Body of pancreas (tissue), 4 donors: ENCODE measurements at regions not wholly inside any gene's neighbourhood (a gene's known extent, or its start where the extent isn't known, plus 50 kb on each side); places are given as distances from the start of the nearest gene placed in this dataset.
"Not testable (repeated sequence)": the region's sequence is repeated elsewhere in the genome, so short reads cannot be mapped to it uniquely, and the experiment has no call there.

Experiments used
- ATAC-seq: fragments of 150-250 bp; one replicate; pipeline ENCODE4 v1.9.1; 2016
- DNase-seq, 4 donors: peaks; one replicate each; pipeline ENCODE4 v3.0.0-alpha.2; 2019
- H3K27ac ChIP-seq, 4 donors: fragments of 200-600 bp; sonication (generic); 1 replicate in 3 of 4; 2 replicates in 1 of 4; pipeline versions ENCODE4 v1.5.1 to v1.6.1; 2016 to 2019; ENCODE audit warnings: mild to moderate bottlenecking in 1 of 4, mixed read lengths in 1 of 4, moderate library complexity in 1 of 4
- H3K27me3 ChIP-seq, 2 donors: fragments of 200-600 bp; sonication (generic); one replicate each; pipeline ENCODE4 v1.6.0; 2016; ENCODE audit warnings: mild to moderate bottlenecking in 1 of 2
- H3K36me3 ChIP-seq, 2 donors: fragments of 200-600 bp; sonication (generic); replicated peaks in 1 of 2; 2 replicates each; pipeline ENCODE4 v1.5.1; 2016; ENCODE audit warnings: low read depth in 2 of 2; ENCODE audit not compliant: insufficient read depth in 1 of 2
- H3K4me1 ChIP-seq: fragments of 200-600 bp; sonication (generic); one replicate; pipeline ENCODE4 v1.6.0; 2016
- H3K4me3 ChIP-seq, 2 donors: fragments of 200-600 bp; sonication (generic); 1 replicate in 1 of 2; 2 replicates in 1 of 2; pipeline ENCODE4 v1.5.1; 2016 to 2019
- H3K9me3 ChIP-seq, 3 donors: fragments of 200-600 bp; sonication (generic); 1 replicate in 2 of 3; 2 replicates in 1 of 3; pipeline ENCODE4 v1.5.1; 2016
- CTCF ChIP-seq, 7 experiments: fragments of 450-650 bp in 4 of 7; fragments of 200-600 bp in 3 of 7; sonication (generic) in 3 of 7; IDR thresholded peaks; one replicate each; pipeline ENCODE4 v1.5.1; 2016 to 2019; ENCODE audit warnings: antibody characterized with exemption in 7 of 7
- POLR2A ChIP-seq, 3 donors: fragments of 450-650 bp; IDR thresholded peaks; one replicate each; pipeline ENCODE4 v1.6.1; 2016; ENCODE audit warnings: antibody characterized with exemption in 3 of 3, mild to moderate bottlenecking in 2 of 3
- WGBS, 2 donors: methylation state at CpG; one replicate each; pipeline ENCODE4 v1.1.5; 2017; 5-methylcytosine and 5-hydroxymethylcytosine counted together
- intact Hi-C: fragments of 100-400 bp; cut with DNase I; formaldehyde crosslinking; loops from one replicate; pipeline ENCODE4 v1.15.1; 2023

- no peaks in the 10 kb centered on the region for H3K9me3 ChIP-seq
- H3K4me3 ChIP-seq: no peak overlapping the region
- TF ChIP-seq CTCF (IDR thresholded peaks at IDR 0.05): no peak
- TF ChIP-seq POLR2A (IDR thresholded peaks at IDR 0.05): no peak
- no peaks in the 10 kb centered on the region for H3K36me3 ChIP-seq
- H3K4me1 ChIP-seq: peaks cover 8% of the 10 kb centered on the region
- H3K27ac ChIP-seq: no peak overlapping the region
- H3K27me3 ChIP-seq: no peaks in the 10 kb centered on the region
- DNase-seq (peak in 3 of 4 donors; percentile 22 to 44 (median 24)), ATAC-seq (peak; percentile 69)
- 7 to 18% methylated on average over 1 of the region's 1 CpG for WGBS, 2 donors
- intact Hi-C loops: no loop called here
Measured at GRCh38 chr14:35949920-35950513, 123.9 kb downstream of the BRMS1L start.

GRCh38 chr14:35947983-35948382 is 121.8 kb downstream of the BRMS1L start:
- WGBS, 2 donors: 77 to 85% methylated on average over 14 of the region's 14 CpGs
- H3K9me3 ChIP-seq, H3K4me3 ChIP-seq, DNase-seq, ATAC-seq, H3K4me1 ChIP-seq, intact Hi-C loops, H3K36me3 ChIP-seq, H3K27ac ChIP-seq, H3K27me3 ChIP-seq: not testable (repeated sequence)

GRCh38 chr14:35944847-35945246 is 118.7 kb downstream of the BRMS1L start:
- WGBS, 2 donors: 54 to 62% methylated on average over 5 of the region's 5 CpGs
- Histone ChIP-seq H3K4me1 (peaks cover 3% of the 10 kb centered on the region), H3K9me3 (no peaks in the 10 kb centered on the region), H3K27ac (no peak overlapping the region), H3K4me3 (no peak overlapping the region), H3K27me3 (no peaks in the 10 kb centered on the region), H3K36me3 (no peaks in the 10 kb centered on the region)
- no peak for ATAC-seq
- DNase-seq: no peak
- TF ChIP-seq CTCF (IDR thresholded peaks at IDR 0.05) (no peak), POLR2A (IDR thresholded peaks at IDR 0.05) (no peak)
- intact Hi-C loops: no loop called here

- TF ChIP-seq CTCF (IDR thresholded peaks at IDR 0.05) (no peak), POLR2A (IDR thresholded peaks at IDR 0.05) (no peak)
- DNase-seq: no peak
- ATAC-seq: no peak
- no peak overlapping the region for H3K27ac ChIP-seq
- no peaks in the 10 kb centered on the region for H3K27me3 ChIP-seq
- H3K9me3 ChIP-seq: no peaks in the 10 kb centered on the region
- 47 to 48% methylated on average over 4 of the region's 4 CpGs for WGBS, 2 donors
- H3K4me1 ChIP-seq: no peaks in the 10 kb centered on the region
- H3K36me3 ChIP-seq: no peaks in the 10 kb centered on the region
- intact Hi-C loops: no loop called here
- H3K4me3 ChIP-seq: no peak overlapping the region
Measured at GRCh38 chr14:35940291-35940690, 114.2 kb downstream of the BRMS1L start.

- intact Hi-C loops: no loop called here
- ATAC-seq (no peak), DNase-seq (no peak)
- no peaks in the 10 kb centered on the region for H3K9me3 ChIP-seq
- no peaks in the 10 kb centered on the region for H3K4me1 ChIP-seq
- H3K4me3 ChIP-seq: no peak overlapping the region
- TF ChIP-seq CTCF (IDR thresholded peaks at IDR 0.05) (no peak), POLR2A (IDR thresholded peaks at IDR 0.05) (no peak)
- no peak overlapping the region for H3K27ac ChIP-seq
- WGBS, 2 donors: 16 to 22% methylated on average over 2 of the region's 2 CpGs
- H3K36me3 ChIP-seq: no peaks in the 10 kb centered on the region
- no peaks in the 10 kb centered on the region for H3K27me3 ChIP-seq
Measured at GRCh38 chr14:35938770-35939169, 112.6 kb downstream of the BRMS1L start.
